ENCODE measurements at regions not wholly inside any gene's neighbourhood (a gene's known extent, or its start where the extent isn't known, plus 50 kb on each side); places are given as distances from the start of the nearest gene placed in this dataset.
A peak's percentile ranks its signal among the peaks of the same experiment; 100 is the strongest.

DNA sequence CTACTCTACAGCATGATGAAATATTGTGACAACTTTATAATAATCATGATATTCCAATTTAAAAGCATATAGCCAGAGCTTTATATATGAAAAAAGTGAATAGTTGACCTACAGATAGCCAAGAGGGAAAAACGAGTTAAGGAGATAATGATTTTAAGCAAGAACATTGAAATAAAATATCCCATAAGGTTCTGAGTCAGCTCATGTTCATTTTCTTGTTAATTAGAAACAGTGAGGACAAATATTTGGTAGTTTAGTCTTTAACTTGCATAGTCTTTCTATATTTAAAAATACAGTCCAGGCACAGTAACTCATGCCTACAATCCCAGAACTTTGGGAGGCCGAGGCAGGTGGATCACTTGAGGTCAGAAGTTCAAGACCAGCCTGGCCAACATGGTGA, 55.8 kb upstream of the CDH6 start:
- no peak for DNase-seq (ENCODE audit: low read depth)

DNA sequence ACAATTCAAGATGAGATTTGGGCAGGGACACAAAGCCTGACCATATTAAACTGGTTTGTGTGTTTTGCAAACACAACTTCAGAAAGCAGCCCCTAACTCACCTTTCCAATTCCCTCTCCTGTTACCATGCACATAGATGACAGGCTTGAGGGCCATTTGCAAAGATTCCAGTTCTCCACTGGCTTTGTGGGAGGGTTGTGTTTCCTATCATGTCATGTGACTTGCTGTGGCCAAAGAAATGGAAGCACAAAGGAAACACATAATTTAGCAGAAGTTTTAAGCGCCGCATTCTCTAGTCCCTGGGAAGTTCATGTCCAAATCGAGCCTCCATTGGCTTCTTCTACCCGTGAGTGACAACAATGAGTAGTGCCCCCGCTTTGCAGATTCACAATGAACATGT, 57.9 kb upstream of the CDH6 start:
- no peak for DNase-seq (ENCODE audit: low read depth)

DNA sequence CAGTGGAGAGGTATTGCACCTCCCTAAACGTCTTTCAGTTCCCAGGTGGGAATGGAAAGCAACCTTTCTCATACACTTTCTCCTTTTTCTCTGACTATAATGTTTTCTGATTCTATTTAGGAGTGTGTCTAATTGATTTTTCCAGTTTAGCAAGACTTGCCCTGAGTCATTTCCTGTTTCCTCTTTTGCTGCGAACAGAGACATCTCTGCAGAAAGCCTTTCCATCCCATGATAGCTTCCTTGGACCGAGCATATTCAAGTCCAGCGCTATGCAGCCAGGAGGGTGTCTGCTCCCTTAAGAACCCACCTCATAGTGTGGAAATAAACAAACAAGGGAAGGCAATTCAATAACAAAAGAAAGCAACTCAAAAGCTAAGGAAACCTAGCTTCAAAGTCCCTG, 60.0 kb upstream of the CDH6 start:
- peak; percentile 55 for DNase-seq (ENCODE audit: low read depth)

DNA sequence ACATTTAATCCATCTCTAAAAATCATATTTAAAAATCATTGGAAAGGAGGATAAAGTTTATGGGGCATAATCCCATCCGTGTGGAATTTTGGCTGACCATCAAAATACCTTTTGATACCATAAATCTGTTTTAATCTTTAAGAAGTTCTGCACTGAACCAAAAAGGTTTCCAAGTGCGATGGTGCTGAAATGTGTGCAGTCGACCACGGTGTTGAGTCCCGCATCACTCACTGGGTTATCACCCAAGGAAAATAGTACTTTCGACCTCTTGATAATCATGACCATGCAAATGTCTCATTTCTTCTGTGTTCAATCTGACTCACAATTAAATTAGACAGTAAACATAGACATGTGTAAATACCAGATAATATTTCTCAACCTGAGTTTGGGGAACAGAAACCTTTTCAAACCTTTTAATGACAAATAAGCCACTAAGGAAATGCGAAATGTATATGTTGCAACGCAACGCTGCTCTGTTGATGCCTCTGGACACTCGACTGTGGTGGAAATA, 62.0 kb upstream of the CDH6 start:
- DNase-seq (ENCODE audit: low read depth) = peak; percentile 11

DNA sequence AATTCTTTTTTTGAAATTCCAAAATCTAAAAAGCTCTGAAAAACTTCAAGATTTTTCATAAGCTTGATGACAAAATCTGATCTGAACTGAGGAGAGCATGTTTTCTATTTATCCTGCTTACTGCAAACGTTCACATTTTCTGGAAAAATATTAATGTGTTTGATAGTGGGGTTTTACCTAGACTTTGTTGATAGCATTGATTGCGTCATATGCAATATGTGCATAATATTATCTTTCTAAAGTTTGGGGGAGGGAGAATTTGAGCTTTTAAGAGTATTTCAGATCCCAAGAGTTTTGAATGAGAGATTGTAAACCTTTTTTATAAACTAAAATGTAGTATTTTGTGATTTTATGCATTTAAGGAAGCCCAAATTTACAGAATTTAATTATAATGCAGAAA, 62.8 kb upstream of the CDH6 start:
- no peak for DNase-seq (ENCODE audit: low read depth)

DNA sequence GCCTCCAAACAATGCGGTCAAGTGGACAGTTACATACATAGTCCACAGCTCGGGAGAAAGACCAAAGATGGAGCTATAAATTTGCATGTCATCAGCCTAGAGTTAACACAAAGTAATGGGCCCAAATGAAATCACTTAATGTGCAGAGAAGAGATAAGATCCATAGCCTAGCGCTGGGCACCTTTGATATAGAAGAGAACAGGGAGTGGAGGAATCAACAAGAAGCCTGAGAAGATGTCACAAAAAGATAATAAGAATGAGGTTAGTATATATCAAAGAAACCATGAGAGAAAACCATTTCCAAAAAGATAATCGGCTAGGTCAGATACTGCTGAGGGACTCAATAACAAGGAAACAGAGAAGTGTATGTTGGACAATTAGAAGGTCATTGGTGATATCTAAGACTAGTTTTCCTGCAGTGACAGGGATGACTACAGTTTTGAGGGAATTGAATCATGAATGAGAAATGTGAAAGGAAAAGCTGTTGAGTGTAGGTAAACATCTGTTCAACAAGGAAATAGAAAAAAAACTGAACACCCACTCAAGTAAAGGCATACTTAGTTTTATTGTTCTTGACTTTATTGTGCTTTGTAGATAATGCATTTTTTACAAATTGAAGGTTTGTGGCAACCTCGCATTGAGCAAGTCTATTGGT, 68.7 kb upstream of the CDH6 start:
- DNase-seq (ENCODE audit: low read depth) = no peak

DNA sequence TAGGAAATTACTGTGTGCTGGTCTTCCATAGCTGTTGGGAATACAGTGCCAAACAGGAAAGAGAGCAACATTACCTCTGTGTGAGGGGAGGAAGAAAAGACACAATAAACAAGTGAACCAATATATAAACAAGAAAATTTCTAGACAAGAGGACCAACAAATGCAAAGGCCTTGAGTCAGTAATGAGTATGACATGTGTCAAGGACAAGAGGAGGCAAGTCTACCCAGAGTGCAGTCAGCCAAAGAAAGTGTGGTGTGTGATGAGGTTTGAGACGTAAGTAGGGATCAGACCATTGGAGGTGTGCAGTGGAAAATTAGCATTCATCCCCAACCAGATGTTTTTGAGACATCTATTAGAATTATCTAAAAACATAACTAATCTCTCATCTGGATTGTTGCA, 69.5 kb upstream of the CDH6 start:
- no peak for DNase-seq (ENCODE audit: low read depth)

DNA sequence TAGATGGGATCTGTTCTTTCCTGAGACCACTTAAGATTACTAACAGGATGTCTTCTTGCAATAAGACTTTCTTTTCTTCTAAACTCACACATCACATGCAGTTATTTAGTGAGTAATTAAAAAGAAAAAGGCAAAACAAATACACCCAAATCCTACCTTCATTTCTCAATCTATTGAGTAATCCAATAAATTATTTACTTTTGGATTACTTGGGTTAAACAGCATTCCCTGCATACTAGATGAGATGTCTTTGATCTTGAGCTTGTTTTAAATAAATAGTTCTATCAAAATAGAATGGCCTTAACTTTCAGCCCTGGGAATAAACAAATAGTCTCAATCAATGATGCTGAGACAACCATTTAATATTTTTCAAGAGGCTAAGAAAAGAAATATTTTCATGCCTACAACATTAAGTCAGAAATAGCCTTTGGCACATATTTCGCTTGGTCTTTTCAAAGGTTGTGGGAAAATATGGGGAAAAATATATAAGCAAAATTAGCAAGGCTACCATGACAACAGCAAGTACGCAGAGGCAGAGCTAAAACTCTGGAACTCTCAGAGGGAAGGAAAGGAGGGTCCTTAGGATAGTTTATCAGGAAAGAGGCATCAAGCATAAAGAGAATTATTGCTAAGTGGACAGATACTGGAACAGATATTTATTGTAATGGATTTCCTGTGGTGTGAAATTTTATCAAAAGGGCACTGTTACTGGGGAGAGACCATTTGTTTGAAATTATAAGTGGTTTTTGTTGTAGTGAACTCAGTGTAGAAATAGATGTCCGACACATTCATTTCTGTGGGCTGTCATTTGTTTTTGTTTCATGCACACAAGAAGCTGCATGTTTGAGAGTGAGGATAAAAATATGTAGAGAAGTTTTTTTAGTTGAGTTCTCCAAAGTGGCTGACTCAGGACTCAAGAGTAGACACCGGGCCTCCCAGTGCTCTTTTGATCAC, 70.2 kb upstream of the CDH6 start:
- no peak for DNase-seq (ENCODE audit: low read depth)

DNA sequence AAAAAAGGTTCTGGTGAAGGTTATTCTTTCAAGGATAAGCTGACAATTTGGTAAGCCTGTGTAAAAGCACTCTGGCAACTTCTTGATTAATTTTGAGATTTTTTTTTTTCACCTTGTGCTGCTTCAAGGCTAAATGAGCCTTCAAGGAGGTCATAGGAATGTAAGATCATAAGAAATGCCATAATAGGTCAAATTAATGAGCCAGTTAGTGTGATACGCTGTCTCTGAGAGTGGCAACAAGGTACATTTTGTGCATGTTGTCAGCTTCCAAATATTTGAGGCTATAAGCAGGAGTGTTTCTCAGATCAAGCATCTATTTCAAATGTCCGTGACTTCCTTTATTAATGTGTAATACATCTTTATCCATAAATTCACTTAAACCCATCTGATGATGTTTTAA, 72.3 kb upstream of the CDH6 start:
- DNase-seq (ENCODE audit: low read depth) = no peak

DNA sequence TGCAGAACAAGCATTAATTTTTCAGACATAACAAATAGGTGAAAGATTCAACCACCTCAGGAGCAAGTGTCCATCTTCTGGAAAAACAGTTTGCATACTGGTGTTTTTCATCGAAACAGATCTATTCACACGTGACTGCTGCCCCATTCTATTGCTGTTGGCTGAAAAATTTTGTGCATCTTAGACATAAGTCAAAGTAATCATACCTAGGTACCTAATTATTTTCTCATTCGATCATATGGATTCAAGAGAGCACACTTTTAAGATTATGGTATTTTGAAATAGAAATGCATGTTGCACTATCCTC, 72.9 kb upstream of the CDH6 start:
- no peak for DNase-seq (ENCODE audit: low read depth)

DNA sequence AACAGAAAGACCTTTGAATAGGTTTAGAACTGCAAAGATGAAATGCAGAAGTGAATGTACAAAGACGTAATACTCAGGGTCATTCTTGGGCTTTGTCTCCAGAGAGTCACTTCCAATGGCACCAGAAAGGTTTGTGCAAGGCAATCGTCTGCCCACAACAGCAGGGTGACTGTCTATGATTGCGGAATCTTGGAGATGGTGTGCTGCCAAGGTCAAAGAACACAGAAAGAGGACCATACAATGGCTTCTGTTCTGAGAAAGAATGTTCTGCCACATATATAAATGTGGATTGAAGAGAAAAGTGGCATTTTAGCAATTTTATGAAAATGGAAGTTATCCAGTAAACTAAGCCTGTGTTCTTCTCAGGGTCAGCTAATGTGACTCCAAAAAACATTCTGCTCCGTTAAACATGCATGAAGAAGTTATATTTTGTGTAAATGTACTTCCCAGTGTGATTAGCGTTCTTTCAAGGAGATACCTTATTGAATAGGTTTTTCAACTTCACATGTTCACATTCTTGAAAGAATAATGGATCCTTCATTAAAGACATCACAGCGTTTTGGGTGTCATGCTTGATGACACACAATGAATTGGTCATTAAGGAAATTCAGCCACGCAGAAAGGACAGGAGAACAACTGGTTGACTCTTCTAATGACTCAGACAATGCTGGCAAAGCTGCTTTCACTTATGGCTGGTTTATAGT, 73.4 kb upstream of the CDH6 start:
- no peak for DNase-seq (ENCODE audit: low read depth)

DNA sequence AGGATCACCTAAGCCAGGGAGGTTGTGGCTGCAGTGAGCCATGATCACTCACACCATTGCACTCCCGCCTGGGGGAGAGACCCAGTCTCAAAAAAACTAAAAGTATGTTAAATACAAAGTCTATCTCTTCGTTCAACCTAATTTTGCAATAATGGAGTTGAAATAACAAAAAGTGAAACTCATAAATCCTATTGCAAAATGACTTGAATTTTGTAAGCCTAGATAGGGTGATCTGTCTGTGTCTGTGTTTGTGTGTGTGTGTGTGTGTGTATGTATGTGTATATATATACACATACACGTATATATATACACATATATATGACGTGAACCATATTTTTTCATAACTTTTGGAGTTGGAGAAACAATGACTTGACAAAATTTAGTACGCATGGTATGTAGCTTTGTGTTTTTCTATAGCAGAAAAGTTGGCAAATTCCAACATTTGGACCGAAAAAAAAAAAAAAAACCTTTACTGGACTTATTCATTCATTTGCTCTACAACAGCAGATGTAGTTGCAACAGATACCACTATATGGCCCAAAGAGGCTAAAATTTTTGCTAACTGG, 76.9 kb upstream of the CDH6 start:
- DNase-seq (ENCODE audit: low read depth) = peak; percentile 59

DNA sequence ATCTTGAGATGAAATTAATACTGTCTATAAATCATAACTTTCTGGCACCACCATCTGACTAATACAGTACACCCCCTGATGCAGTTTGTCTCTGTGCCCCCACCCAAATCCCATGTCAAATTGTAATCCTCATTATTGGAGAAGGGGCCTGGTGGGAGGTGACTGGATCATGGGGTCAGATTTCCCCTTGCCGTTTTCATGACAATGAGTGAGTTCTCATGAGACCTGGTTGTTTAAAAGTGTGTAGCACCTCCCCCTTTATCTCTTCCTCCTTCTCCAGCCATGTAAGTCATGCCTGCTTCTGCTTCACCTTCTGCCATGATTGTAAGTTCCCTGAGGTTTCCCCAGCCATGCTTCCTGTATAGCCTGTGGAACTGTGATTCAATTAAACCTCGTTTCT, 78.7 kb upstream of the CDH6 start:
- DNase-seq (ENCODE audit: low read depth) = no peak

DNA sequence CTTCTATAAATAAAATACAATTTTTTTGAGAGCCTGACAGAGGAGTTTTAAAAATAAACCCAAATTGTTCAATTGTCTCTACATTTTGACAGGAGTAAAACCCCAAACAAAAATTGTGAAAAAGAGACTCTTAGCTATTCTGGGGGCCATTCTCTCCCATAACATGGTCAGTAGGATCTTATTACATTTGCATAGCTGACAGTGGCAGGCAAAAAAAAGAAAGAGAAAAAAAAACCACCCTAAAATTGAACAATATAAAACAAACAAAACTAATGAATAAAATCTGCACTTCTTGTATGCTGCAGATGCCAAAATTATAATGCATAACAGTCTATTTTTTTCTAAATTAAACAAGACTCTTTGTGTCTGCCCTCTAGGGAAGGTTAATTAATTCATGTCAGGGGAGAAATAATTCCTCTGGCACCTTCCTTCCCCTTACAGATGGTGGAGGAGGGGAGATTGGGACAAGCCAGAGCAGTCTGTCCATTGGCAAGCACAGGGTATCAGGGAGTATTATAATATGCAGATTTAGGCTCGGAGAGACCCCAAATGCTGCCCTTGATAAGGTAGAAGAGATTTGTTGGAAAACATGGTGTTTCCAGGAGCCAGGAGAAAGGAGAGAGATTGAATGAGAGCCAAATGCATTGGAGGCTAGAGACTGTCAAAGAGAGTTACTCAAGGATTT, 79.7 kb upstream of the CDH6 start:
- no peak for DNase-seq (ENCODE audit: low read depth)

DNA sequence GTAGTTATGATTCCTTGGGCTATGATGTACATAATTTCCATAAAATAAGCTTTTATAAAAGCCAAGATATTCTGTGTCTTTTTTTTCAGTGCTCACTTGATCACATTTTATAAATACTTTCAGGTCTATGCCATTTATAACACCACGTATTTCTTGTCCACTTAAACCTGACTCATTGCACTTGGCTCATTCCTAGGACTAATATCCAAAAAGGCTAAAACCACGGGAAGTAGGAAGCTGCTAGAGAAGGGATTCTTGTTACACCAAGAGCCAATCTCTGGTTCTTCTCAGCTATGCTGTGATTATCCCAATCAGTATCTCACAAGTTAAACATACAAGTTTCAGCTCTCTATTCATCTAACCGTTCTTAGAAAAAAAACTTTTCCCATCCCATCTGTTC, 80.4 kb upstream of the CDH6 start:
- DNase-seq (ENCODE audit: low read depth) = peak; percentile 40

DNA sequence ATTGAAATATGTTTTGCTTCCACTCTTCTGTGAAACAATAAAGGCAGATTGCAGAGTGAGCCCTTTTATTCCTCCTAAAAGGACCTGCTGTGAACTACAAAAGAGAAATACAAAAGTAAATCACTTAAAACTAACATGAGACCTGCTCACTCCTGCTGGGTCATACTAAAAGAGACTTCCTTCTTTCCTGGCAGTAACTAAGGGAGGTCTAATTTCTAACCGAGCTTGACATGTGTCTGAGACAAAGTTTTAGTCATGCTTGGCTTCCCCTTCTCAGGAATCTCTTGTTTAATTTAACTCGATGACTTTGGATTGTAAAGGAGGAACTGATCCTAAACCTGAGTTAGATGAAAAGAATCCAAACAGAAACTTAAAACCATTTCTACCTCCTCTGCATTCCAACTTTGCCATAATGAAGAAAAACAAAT, 86.4 kb upstream of the CDH6 start:
- peak; percentile 11 for DNase-seq (ENCODE audit: low read depth)

DNA sequence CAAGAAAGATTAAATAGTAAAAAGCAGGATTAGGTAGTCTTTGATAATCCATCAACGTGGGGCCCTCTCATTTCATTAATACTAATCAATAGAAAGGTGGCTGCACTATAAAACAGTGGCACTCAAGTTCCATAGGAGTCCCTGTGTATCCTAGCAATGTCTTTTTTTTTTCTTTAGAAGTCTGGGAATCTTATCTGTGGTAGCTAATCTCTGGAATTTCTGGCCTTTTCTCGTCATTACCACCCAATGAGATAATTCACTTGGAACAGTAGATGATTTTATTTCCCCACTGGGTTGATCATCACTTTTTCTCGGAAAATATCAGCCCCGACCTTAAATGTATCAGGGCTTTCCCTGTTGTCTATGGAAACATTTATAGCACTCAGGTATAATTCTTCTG, 86.8 kb upstream of the CDH6 start:
- peak; percentile 58 for DNase-seq (ENCODE audit: low read depth)

DNA sequence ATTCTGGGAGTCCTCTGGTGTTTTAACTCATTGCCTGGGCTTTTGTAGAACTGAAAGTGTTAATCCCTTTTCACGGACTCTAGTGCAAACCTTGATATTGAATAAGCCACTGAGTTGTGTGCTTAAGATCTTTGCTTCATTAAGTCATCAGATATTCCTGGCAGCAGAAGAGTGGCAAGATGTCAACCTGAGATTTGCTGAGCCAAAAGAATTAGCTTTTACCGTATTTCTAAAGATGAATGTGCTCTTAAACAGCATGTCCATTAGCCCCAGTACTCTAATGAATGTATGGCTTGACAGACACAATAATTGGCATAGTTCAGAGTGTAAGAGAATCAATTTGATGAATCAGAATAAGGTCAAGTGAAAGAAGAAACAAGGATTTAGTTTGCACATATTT, 87.2 kb upstream of the CDH6 start:
- no peak for DNase-seq (ENCODE audit: low read depth)

DNA sequence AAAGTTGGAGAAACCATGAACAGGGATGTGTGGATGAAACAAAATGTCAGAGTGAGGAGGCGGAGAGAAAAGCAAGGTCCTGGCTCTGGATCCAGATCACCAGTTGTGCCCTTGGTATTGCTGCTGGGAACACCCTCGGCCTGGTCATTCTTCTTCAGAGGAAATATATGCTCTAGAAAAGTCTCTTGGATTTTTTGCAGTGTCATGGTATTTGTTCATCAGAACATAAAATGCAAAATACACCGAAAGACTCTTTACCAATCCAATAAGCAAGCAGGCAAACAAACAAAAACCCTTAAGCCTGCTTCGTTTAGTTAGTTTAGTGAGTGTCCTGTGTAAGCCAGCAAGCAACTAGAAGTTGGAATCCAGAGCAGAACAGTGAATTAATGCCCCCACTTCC, 88.7 kb upstream of the CDH6 start:
- DNase-seq (ENCODE audit: low read depth) = no peak

DNA sequence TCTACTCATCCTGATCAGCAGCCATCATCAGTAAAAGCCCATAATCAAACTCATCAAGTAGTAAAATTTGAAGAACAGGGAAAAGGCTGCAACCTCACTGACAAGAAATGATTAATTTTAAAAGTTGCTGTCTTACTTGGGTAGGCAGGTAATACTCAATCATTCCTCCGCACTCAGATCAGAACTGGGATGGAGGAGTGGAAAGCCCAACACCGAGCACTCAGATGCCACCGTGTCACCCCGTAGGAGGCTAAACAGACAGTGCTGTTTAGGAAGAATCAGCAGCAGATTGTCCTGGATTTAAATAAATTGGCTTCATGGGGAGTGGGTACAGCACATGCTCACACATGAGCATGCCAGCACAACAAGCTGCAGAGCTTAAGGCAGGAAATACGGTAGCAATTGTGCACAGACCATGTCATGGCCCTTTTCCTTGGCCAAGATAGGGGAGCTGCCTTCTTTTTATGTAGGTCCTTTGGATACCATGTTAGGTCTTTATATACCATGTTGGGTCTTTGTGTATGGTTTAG, 92.6 kb upstream of the CDH6 start:
- DNase-seq (ENCODE audit: low read depth) = no peak

DNA sequence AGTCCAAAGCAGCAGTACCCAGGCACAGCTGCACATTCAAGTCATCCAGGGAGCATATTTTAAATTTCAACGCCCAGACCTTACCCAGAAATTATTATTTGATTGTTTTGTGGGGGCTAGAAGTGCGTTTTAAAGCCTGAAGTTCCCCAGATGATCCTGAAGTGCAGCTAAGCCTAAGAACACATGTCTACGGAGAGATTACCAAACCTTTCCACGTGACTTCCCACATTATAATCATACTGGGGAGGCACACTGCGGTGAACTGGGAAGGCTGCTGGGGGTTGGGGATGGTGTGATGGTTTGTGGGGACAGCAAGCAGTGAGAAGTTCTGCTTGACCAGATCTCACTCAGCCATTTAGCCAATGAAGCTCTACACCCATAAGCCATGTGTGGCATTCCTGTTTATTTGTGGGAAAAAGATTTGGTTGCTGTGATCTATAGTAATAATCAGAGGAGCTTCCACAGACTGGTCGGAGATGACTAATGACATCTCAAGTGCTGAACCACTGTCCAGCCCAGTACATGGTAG, 93.4 kb upstream of the CDH6 start:
- DNase-seq (ENCODE audit: low read depth) = no peak

DNA sequence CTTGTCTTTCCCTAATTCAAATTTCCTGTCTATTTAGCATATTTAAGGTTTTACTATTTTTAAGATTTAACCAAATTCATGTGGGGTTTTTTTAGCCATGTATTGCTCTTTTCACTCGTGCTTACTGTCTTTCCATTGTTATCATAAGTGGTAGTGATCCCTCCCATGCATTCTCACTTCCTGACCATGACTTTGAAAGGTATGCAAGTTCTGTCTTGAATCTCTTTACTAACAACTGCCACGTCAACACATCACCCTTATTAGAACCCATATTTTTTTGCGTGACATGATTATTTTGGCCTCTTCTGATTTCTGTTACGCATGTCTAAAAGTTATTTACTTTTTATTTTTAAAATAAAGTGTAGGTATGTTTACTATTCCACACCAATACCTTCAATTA, 94.7 kb upstream of the CDH6 start:
- DNase-seq (ENCODE audit: low read depth) = no peak

Data from amniotic epithelial cell (primary cell).